ENCODE measurements at regions not wholly inside any gene's neighbourhood (a gene's known extent, or its start where the extent isn't known, plus 50 kb on each side); places are given as distances from the start of the nearest gene placed in this dataset.

GRCh38 chr20:20971810-20972209 is 134.3 kb downstream of the LINC00237 start:
- no peaks in the 10 kb centered on the region for H3K79me2 ChIP-seq (ENCODE audit: insufficient read depth, low read length)
- H3K4me3 ChIP-seq (replicated peaks in 1 of 3; ENCODE audit: insufficient read depth in 1 of 3, low read depth in 2 of 3, low read length in 3 of 3) = peak overlapping the region in 1 of 3 experiments; percentile 36; a peak in 1 of 6 replicates
- POLR2A ChIA-PET = no interaction called here
- no TSS peak for BruUV-seq (replicated peaks)
- FAIRE-seq (peak; percentile 61), DNase-seq (ENCODE audit: low spot score) (peak; percentile 79), ATAC-seq (peak; percentile 90)
- in situ Hi-C loops (cut with HindIII; ENCODE audit: extremely low pct_ligation_motif_present, low pct_unique_long_range_greater_than_20kb) (no loop called here), intact Hi-C loops (cut with micrococcal nuclease; ENCODE audit: unreplicated experiment) (loop anchor here (5.0 kb wide), 2 partner anchors 45 to 110 kb away; no protein-coding TSS in a partner anchor)
- peaks cover 7 to 41% of the 10 kb centered on the region in 2 experiments; a peak in 4 of 5 replicates for H3K27me3 ChIP-seq (ENCODE audit: control insufficient read depth in 1 of 2, insufficient read depth in 2 of 2, low read length in 2 of 2)
- 3% methylated on average over 6 of the region's 6 CpGs for WGBS (ENCODE audit: low lambda C conversion rate)
- CTCF ChIA-PET (ENCODE audit: low intra/inter-chr PET ratio, low total read pairs) = no interaction called here
- no peak overlapping the region for H2AFZ ChIP-seq (ENCODE audit: low read length)
- no peaks in the 10 kb centered on the region for H3K9me3 ChIP-seq (ENCODE audit: low read length)
- H3K27ac ChIP-seq (ENCODE audit: extremely low read length, insufficient read depth, low read length) = no peak overlapping the region
- H3K4me2 ChIP-seq (ENCODE audit: low read depth, low read length) = peak overlapping the region; percentile 50
- no peak overlapping the region for H3K9ac ChIP-seq (ENCODE audit: insufficient read depth, low read depth, low read length)
- peaks cover 22% of the 10 kb centered on the region for H3K4me1 ChIP-seq (ENCODE audit: insufficient read depth, low read length)
- no peaks in the 10 kb centered on the region for H4K20me1 ChIP-seq (ENCODE audit: insufficient read depth, low read length)
- H3K36me3 ChIP-seq (replicated peaks in 1 of 2; ENCODE audit: control insufficient read depth in 1 of 2, insufficient read depth in 2 of 2, low read length in 2 of 2) = no peaks in the 10 kb centered on the region
- TF ChIP-seq TFE3 (CRISPR knock-in tag; IDR thresholded peaks at IDR 0.05) = no peak
- 0 out of 2 replicates have a peak, but pooled peaks have one; percentile 49 for TF ChIP-seq ZBED4 (CRISPR knock-in tag; IDR thresholded peaks at IDR 0.05; ENCODE audit: borderline replicate concordance)
- no peak for TF ChIP-seq FOXM1 (CRISPR knock-in tag; IDR thresholded peaks at IDR 0.05)
- TF ChIP-seq MIXL1 (CRISPR knock-in tag; IDR thresholded peaks at IDR 0.05) = peak; percentile 56; the same call in 1 of the 2 replicates
- peak; percentile 81 for TF ChIP-seq HMG20B (CRISPR knock-in tag; conservative IDR thresholded peaks at IDR 0.05)
- TF ChIP-seq ZNF839 (CRISPR knock-in tag; IDR thresholded peaks at IDR 0.05; ENCODE audit: borderline replicate concordance) = no peak
- TF ChIP-seq ZNF660 (CRISPR knock-in tag; IDR thresholded peaks at IDR 0.05; ENCODE audit: borderline replicate concordance, low read depth) = no peak
- no peak for TF ChIP-seq ZNF20 (CRISPR knock-in tag; IDR thresholded peaks at IDR 0.05)
- peak; percentile 76; the same call in 1 of the 2 replicates for TF ChIP-seq SOX5 (CRISPR knock-in tag; IDR thresholded peaks at IDR 0.05; ENCODE audit: borderline replicate concordance)
- TF ChIP-seq NFE2L2 (IDR thresholded peaks at IDR 0.05; ENCODE audit: low read length) = no peak
- no peak for TF ChIP-seq PREB (CRISPR knock-in tag; IDR thresholded peaks at IDR 0.05)
- no peak for TF ChIP-seq ZNF101 (CRISPR knock-in tag; IDR thresholded peaks at IDR 0.05; ENCODE audit: borderline replicate concordance, low read depth)
- peak; percentile 71; the same call in 1 of the 2 replicates for TF ChIP-seq ZNF124 (CRISPR knock-in tag; IDR thresholded peaks at IDR 0.05)
- TF ChIP-seq ZGPAT (CRISPR knock-in tag; IDR thresholded peaks at IDR 0.05) = peak; percentile 27; the same call in 1 of the 2 replicates
- TF ChIP-seq ZSCAN9 (CRISPR knock-in tag; IDR thresholded peaks at IDR 0.05; ENCODE audit: borderline replicate concordance) = no peak
- TF ChIP-seq FOXA1 (IDR thresholded peaks at IDR 0.05) = no peak
- peak; percentile 89 for TF ChIP-seq FOXA1 (CRISPR knock-in tag; IDR thresholded peaks at IDR 0.05)
- no peak for TF ChIP-seq LCORL (IDR thresholded peaks at IDR 0.05)
- TF ChIP-seq LCORL (CRISPR knock-in tag; IDR thresholded peaks at IDR 0.05) = no peak
- TF ChIP-seq CREB1 (IDR thresholded peaks at IDR 0.05) = no peak
- peak; percentile 35; the same call in 1 of the 2 replicates for TF ChIP-seq CREB1 (CRISPR knock-in tag; IDR thresholded peaks at IDR 0.05)
